BJ (cell line): ENCODE measurements at regions not wholly inside any gene's neighbourhood (a gene's known extent, or its start where the extent isn't known, plus 50 kb on each side); places are given as distances from the start of the nearest gene placed in this dataset.

ENCODE experiments used
- CTCF ChIA-PET: fragments of 350-600 bp; formaldehyde crosslinking; extraction: SDS; loops from one replicate; lab custom pipeline; 2021; ENCODE audit warnings: antibody characterized with exemption, inconsistent platforms; lab: Yijun Ruan, JAX
- POLR2A ChIA-PET: fragments of 300-600 bp; sonication (Branson Sonifier 250); formaldehyde crosslinking; extraction: SDS; loops from one replicate; lab custom pipeline; 2021; ENCODE audit warnings: antibody characterized with exemption; lab: Charles Lee
- DNase-seq: peaks from one replicate; pipeline ENCODE4 v3.0.0-alpha.2; 2011; ENCODE audit warnings: low read depth
- H3K27me3 ChIP-seq: 2 replicates; pipeline ENCODE4 v1.6.0; 2011; ENCODE audit warnings: low read length; ENCODE audit not compliant: control insufficient read depth, insufficient read depth
- H3K36me3 ChIP-seq: 2 replicates; pipeline ENCODE4 v1.5.1; 2011; ENCODE audit warnings: low read length; ENCODE audit not compliant: control insufficient read depth, insufficient read depth
- H3K4me3 ChIP-seq: 2 replicates; pipeline ENCODE4 v1.5.1; 2011; ENCODE audit warnings: low read depth, mild to moderate bottlenecking, control low read depth, low read length
- CTCF ChIP-seq: IDR thresholded peaks from 2 replicates; pipeline ENCODE4 v1.5.1; 2011; ENCODE audit warnings: low read depth, mild to moderate bottlenecking, control low read depth, inconsistent platforms, low read length, moderate library complexity; ENCODE audit not compliant: insufficient read depth

GRCh38 chr15:70379134-70379533 lies 281.4 kb upstream of the TLE3 start:
- Histone ChIP-seq H3K36me3 (no peaks in the 10 kb centered on the region), H3K4me3 (no peak overlapping the region), H3K27me3 (peaks cover 7% of the 10 kb centered on the region; the same call in 1 of the 2 replicates)
- POLR2A ChIA-PET: no interaction called here
- no peak for DNase-seq
- TF ChIP-seq CTCF: no peak
- CTCF ChIA-PET: no interaction called here

DNA sequence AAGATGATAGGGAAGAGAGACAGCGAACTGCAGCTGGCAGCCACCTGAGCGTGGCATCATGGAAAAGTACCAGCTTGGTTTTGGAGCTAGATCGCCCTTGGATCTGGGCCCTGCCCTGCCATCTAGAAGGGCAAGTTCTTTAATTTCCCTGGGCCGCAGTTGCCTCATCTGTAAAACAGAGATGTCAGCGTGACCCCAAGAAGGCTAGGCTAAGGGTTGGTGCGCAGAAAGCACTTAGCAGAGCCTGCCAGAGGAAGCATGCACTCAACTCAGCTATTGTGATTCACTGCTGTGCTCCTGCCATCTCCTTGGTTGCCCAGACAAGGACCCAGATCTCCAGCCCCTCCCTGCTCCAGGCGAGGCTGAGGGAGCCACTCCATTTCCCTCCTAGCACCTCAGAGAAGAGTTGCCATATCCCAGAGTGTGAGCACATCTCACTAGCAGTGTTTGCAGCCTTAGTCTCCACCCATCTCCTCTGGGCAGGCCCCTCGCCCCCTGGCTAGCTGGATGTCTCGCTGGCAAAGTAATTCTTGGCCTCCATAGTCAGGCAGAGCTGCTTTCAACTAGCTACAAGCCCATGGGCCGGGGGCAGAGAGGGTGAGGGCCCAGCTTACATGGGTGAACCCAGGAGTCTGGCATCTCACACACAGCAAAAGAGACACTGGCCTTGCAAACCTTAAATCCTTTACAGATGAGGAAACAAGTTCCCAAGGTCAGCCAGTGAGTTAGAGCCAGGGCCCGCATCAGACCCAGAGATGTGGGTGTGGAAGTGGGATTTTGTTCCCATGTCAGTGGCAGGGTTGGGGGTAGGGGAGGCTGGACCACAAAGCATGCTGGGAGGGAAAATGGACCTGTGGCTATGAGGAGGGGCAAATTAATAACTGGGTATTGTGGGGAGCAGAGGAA lies 280.7 kb upstream of the TLE3 start:
- no peak overlapping the region for H3K4me3 ChIP-seq
- H3K36me3 ChIP-seq: no peaks in the 10 kb centered on the region
- POLR2A ChIA-PET: no interaction called here
- H3K27me3 ChIP-seq: peaks cover 7% of the 10 kb centered on the region; the same call in 1 of the 2 replicates
- CTCF ChIA-PET: interaction anchor here (0.7 to 1.1 kb wide), 2 partner anchors 8 to 15 kb away, joined by 3 read pairs; no protein-coding TSS in a partner anchor
- no peak for TF ChIP-seq CTCF
- no peak for DNase-seq

- no peak for TF ChIP-seq CTCF
- DNase-seq: peak; percentile 7
- CTCF ChIA-PET: interaction anchor here (0.7 to 1.1 kb wide), 2 partner anchors 9 to 14 kb away, joined by 3 read pairs; no protein-coding TSS in a partner anchor
- H3K36me3 ChIP-seq: no peaks in the 10 kb centered on the region
- peaks cover 7% of the 10 kb centered on the region; the same call in 1 of the 2 replicates for H3K27me3 ChIP-seq
- H3K4me3 ChIP-seq: no peak overlapping the region
- POLR2A ChIA-PET: no interaction called here
Measured at GRCh38 chr15:70376929-70377691, 279.4 kb upstream of the TLE3 start.

GRCh38 chr15:70376031-70376928 lies 278.6 kb upstream of the TLE3 start:
- Histone ChIP-seq H3K36me3 (no peaks in the 10 kb centered on the region), H3K4me3 (no peak overlapping the region), H3K27me3 (0 out of 2 replicates have a peak, but pooled peaks cover 5% of the 10 kb centered on the region)
- no peak for DNase-seq
- POLR2A ChIA-PET: no interaction called here
- CTCF ChIA-PET: interaction anchor here (0.7 kb wide), 2 partner anchors 183 to 885 kb away, joined by 3 read pairs; no protein-coding TSS in a partner anchor
- no peak for TF ChIP-seq CTCF
